PFSK-1 (cell line): ENCODE measurements at regions not wholly inside any gene's neighbourhood (a gene's known extent, or its start where the extent isn't known, plus 50 kb on each side); places are given as distances from the start of the nearest gene placed in this dataset.

ENCODE experiments used
- FOXP2 ChIP-seq: optimal IDR thresholded peaks from 2 replicates; pipeline ENCODE3; 2011; ENCODE audit warnings: borderline replicate concordance, control low read depth, inconsistent platforms; ENCODE audit not compliant: insufficient read depth; ENCODE audit errors: extremely low read length, extremely low read depth
- POLR2AphosphoS5 ChIP-seq: IDR thresholded peaks from 2 replicates; pipeline ENCODE4 v1.6.1; 2012; ENCODE audit warnings: low read depth, mild to moderate bottlenecking, control low read depth, low read length, moderate library complexity
- REST ChIP-seq, 2 experiments: IDR thresholded peaks; 2 replicates each; pipeline versions ENCODE4 v1.6.1 to v1.8.0; 2011 to 2012; ENCODE audit warnings: low read depth in 2 of 2, low read length in 2 of 2, control low read depth in 1 of 2, inconsistent platforms in 1 of 2, mild to moderate bottlenecking in 1 of 2, moderate library complexity in 1 of 2; ENCODE audit not compliant: insufficient read depth in 1 of 2
- SIN3A ChIP-seq: IDR thresholded peaks from 2 replicates; pipeline ENCODE4 v1.6.1; 2012; ENCODE audit warnings: mild to moderate bottlenecking, low read length, moderate library complexity, borderline replicate concordance; ENCODE audit not compliant: insufficient read depth

- TF ChIP-seq FOXP2 (no peak), REST (IDR thresholded peaks at IDR 0.05; ENCODE audit: insufficient read depth in 1 of 2, low read depth in 2 of 2, low read length in 2 of 2) (no peak), POLR2AphosphoS5 (no peak), SIN3A (no peak)
These were observed 863.3 kb downstream of the TBC1D22A start for GRCh38 chr22:47625531-47626427.
